PC-3 (cell line): ENCODE measurements at regions not wholly inside any gene's neighbourhood (a gene's known extent, or its start where the extent isn't known, plus 50 kb on each side); places are given as distances from the start of the nearest gene placed in this dataset.

Experiments
- EZH2 ChIP-seq: fragments of 300-600 bp; sonication (generic); IDR thresholded peaks from one replicate; pipeline ENCODE4 v1.6.1; 2017; ENCODE audit warnings: antibody characterized with exemption, mild to moderate bottlenecking, low read length; ENCODE audit not compliant: unreplicated experiment
- EZH2phosphoT487 ChIP-seq: fragments of 300-600 bp; sonication (generic); IDR thresholded peaks from 2 replicates; pipeline ENCODE4 v1.6.1; 2018; ENCODE audit warnings: mild to moderate bottlenecking, antibody characterized with exemption, low read length, borderline replicate concordance
- TF ChIP-seq, protein P1 (sequence below): fragments of 300-600 bp; sonication (generic); conservative IDR thresholded peaks from 2 replicates; pipeline ENCODE4 v1.5.1; 2017; ENCODE audit warnings: antibody characterized with exemption, low read depth, mild to moderate bottlenecking, low read length

DNA sequence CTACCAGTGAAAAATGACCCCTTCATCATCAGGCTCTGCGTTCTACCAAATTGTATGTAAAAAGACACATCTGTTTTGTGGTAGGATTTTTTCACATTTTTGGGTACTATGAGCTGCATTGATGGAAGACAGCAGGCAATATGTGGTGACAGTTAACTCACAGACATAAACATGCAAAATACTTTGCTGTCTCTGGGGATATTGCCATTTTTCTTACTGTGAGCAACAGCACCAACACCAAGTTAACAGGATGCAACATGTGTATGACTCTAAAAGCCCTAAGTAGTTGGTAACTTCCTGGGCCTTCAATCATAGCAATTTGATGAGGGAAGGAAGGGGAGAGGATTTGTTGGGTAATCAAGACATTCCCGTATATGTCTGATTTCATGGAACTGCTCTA, 56.4 kb upstream of the DRP2 start:
- TF ChIP-seq, protein P1, sequence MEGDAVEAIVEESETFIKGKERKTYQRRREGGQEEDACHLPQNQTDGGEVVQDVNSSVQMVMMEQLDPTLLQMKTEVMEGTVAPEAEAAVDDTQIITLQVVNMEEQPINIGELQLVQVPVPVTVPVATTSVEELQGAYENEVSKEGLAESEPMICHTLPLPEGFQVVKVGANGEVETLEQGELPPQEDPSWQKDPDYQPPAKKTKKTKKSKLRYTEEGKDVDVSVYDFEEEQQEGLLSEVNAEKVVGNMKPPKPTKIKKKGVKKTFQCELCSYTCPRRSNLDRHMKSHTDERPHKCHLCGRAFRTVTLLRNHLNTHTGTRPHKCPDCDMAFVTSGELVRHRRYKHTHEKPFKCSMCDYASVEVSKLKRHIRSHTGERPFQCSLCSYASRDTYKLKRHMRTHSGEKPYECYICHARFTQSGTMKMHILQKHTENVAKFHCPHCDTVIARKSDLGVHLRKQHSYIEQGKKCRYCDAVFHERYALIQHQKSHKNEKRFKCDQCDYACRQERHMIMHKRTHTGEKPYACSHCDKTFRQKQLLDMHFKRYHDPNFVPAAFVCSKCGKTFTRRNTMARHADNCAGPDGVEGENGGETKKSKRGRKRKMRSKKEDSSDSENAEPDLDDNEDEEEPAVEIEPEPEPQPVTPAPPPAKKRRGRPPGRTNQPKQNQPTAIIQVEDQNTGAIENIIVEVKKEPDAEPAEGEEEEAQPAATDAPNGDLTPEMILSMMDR = no peak
- TF ChIP-seq EZH2 (no peak), EZH2phosphoT487 (no peak)
